GM12892 (cell line): ENCODE measurements at regions not wholly inside any gene's neighbourhood (a gene's known extent, or its start where the extent isn't known, plus 50 kb on each side); places are given as distances from the start of the nearest gene placed in this dataset.

Experiments
- POLR2A ChIP-seq: IDR thresholded peaks from 2 replicates; pipeline ENCODE4 v1.6.1; 2011; ENCODE audit warnings: low read depth, low read length, control low read depth
- POLR2AphosphoS5 ChIP-seq: IDR thresholded peaks from 2 replicates; pipeline ENCODE4 v1.6.1; 2011; ENCODE audit warnings: low read depth, low read length, control low read depth
- TAF1 ChIP-seq: IDR thresholded peaks from 2 replicates; pipeline ENCODE4 v1.6.1; 2011; ENCODE audit warnings: low read depth, mild to moderate bottlenecking, control low read depth, low read length, borderline replicate concordance

GRCh38 chr1:84750110-84750730 lies 60.0 kb upstream of the SSX2IP start:
- TF ChIP-seq POLR2A = no peak
- TF ChIP-seq TAF1 = no peak
- TF ChIP-seq POLR2AphosphoS5 = no peak
